ENCODE measurements at regions not wholly inside any gene's neighbourhood (a gene's known extent, or its start where the extent isn't known, plus 50 kb on each side); places are given as distances from the start of the nearest gene placed in this dataset.

DNA sequence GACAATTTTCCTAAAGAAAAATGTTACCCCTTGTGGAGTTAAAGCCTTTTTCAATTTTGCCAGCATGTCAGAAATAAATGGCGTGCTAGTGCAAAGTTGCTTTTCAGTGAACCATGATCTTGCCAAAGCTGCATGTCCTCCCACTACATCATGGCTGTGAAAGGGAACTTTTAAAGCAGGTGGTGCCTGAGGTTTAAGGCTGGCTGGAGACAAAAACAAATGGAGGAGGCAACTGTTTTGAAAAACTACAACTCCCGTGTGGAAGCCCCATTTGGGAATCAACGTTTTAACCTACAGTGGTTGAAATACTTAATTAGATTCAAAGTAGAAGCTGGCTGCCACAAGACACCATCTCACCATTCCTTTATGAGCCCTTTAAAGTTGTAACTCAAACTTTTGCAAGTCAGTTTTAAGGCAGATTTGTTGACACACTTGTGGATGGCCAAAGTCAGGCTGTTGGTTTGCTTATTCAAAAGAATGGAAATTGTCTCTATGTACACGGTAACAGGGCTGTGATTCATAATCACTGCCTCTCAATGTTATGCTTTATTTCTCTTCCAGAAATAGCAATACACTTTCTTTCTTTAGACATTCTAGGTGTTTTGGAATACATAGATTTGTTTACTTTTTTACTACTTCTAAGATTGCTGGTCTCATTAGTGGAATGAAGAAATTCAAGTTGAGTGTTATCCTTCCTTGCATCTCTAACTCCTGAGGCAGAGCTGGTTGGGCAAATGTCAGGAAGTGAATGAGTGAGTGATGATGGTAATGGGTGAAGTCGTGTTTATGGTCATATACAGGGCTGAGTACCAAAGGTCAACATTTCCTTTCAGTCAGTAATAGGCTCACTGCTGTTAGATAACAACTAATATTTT, 196.4 kb upstream of the GMDS start:
- H3K4me2 ChIP-seq (ENCODE audit: low read length): no peak overlapping the region
- no peak overlapping the region for H3K9ac ChIP-seq
- H3K36me3 ChIP-seq (ENCODE audit: control insufficient read depth, insufficient read depth, low read length): no peaks in the 10 kb centered on the region
- H3K79me2 ChIP-seq: no peaks in the 10 kb centered on the region
- TF ChIP-seq CTCF (IDR thresholded peaks at IDR 0.05): no peak
- no peak overlapping the region for H3K27ac ChIP-seq
- H3K4me1 ChIP-seq: no peaks in the 10 kb centered on the region
- no peak overlapping the region for H2AFZ ChIP-seq
- no peak overlapping the region for H3K4me3 ChIP-seq (ENCODE audit: low read depth, low read length)
- H3K27me3 ChIP-seq (ENCODE audit: control insufficient read depth, insufficient read depth, low read length): no peaks in the 10 kb centered on the region
- no peaks in the 10 kb centered on the region for H3K9me3 ChIP-seq (ENCODE audit: control insufficient read depth, low read length)

- H3K79me2 ChIP-seq: no peaks in the 10 kb centered on the region
- H2AFZ ChIP-seq: no peak overlapping the region
- no peak overlapping the region for H3K4me2 ChIP-seq (ENCODE audit: low read length)
- H3K4me3 ChIP-seq (ENCODE audit: low read depth, low read length): no peak overlapping the region
- no peaks in the 10 kb centered on the region for H3K4me1 ChIP-seq
- H3K9me3 ChIP-seq (ENCODE audit: control insufficient read depth, low read length): no peaks in the 10 kb centered on the region
- H3K27me3 ChIP-seq (ENCODE audit: control insufficient read depth, insufficient read depth, low read length): no peaks in the 10 kb centered on the region
- TF ChIP-seq CTCF (IDR thresholded peaks at IDR 0.05): no peak
- H3K36me3 ChIP-seq (ENCODE audit: control insufficient read depth, insufficient read depth, low read length): no peaks in the 10 kb centered on the region
- H3K9ac ChIP-seq: no peak overlapping the region
- H3K27ac ChIP-seq: no peak overlapping the region
These were observed 195.1 kb upstream of the GMDS start for GRCh38 chr6:2440516-2440915.

- Histone ChIP-seq H3K9ac (no peak overlapping the region), H3K36me3 (ENCODE audit: control insufficient read depth, insufficient read depth, low read length) (no peaks in the 10 kb centered on the region), H3K4me3 (ENCODE audit: low read depth, low read length) (no peak overlapping the region), H3K27ac (no peak overlapping the region), H3K4me2 (ENCODE audit: low read length) (no peak overlapping the region), H2AFZ (no peak overlapping the region), H3K9me3 (ENCODE audit: control insufficient read depth, low read length) (no peaks in the 10 kb centered on the region), H3K27me3 (ENCODE audit: control insufficient read depth, insufficient read depth, low read length) (no peaks in the 10 kb centered on the region), H3K4me1 (no peaks in the 10 kb centered on the region), H3K79me2 (no peaks in the 10 kb centered on the region)
- no peak for TF ChIP-seq CTCF (IDR thresholded peaks at IDR 0.05)
These were observed 194.2 kb upstream of the GMDS start for GRCh38 chr6:2439632-2440031.

GRCh38 chr6:2439082-2439481, 193.7 kb upstream of the GMDS start:
- Histone ChIP-seq H3K36me3 (ENCODE audit: control insufficient read depth, insufficient read depth, low read length) (no peaks in the 10 kb centered on the region), H3K27ac (no peak overlapping the region), H3K9ac (no peak overlapping the region), H3K79me2 (no peaks in the 10 kb centered on the region), H3K9me3 (ENCODE audit: control insufficient read depth, low read length) (no peaks in the 10 kb centered on the region), H3K4me1 (no peaks in the 10 kb centered on the region), H3K4me2 (ENCODE audit: low read length) (no peak overlapping the region), H2AFZ (no peak overlapping the region), H3K4me3 (ENCODE audit: low read depth, low read length) (no peak overlapping the region), H3K27me3 (ENCODE audit: control insufficient read depth, insufficient read depth, low read length) (no peaks in the 10 kb centered on the region)
- no peak for TF ChIP-seq CTCF (IDR thresholded peaks at IDR 0.05)

Measured in parathyroid adenoma (tissue), 2 donors.